Left colon (tissue), 2 donors: ENCODE measurements at regions not wholly inside any gene's neighbourhood (a gene's known extent, or its start where the extent isn't known, plus 50 kb on each side); places are given as distances from the start of the nearest gene placed in this dataset.
"Not testable (repeated sequence)": the region's sequence is repeated elsewhere in the genome, so short reads cannot be mapped to it uniquely, and the experiment has no call there.

Experiments used
- ATAC-seq: fragments of 200-7000 bp; cut with Tn5 transposase; one replicate; pipeline ENCODE4 v1.9.1; 2020; ENCODE audit warnings: mild to moderate bottlenecking, moderate library complexity
- DNase-seq, 2 donors: peaks; one replicate each; pipeline ENCODE4 v3.0.0-alpha.2; 2020
- intact Hi-C, 2 donors: fragments of 100-400 bp; cut with DNase I in 1 of 2; cut with micrococcal nuclease in 1 of 2; formaldehyde crosslinking; loops; one replicate each; pipeline versions ENCODE4 v1.11.2 to v1.14.0; 2022; cut with DNase I, micrococcal nuclease
- donor health status: DM: no; HTN: no; CAD: no.
- donor health status: DM: yes; HTN: yes; CAD: no.

DNA sequence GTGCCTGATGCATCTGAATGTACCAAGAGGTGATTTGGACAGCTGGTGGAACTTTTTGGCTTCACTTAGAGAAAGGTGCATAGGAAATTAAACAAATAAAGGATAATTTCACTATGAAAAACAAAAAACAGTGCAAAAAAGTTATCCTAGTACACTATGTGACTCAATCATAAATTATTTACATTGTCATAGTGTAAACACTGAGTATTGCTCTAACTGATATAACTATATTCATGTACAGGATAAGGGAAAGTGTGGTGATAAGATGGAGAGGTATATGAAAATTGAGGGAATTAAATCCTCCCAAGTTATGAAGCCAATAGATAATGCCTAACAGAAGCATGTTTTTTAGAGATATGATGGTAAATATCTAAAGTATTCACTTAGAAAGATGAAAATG, 50.2 kb upstream of the CPNE4 start:
- ATAC-seq (no peak), DNase-seq (no peak)
- intact Hi-C loops: no loop called here

DNA sequence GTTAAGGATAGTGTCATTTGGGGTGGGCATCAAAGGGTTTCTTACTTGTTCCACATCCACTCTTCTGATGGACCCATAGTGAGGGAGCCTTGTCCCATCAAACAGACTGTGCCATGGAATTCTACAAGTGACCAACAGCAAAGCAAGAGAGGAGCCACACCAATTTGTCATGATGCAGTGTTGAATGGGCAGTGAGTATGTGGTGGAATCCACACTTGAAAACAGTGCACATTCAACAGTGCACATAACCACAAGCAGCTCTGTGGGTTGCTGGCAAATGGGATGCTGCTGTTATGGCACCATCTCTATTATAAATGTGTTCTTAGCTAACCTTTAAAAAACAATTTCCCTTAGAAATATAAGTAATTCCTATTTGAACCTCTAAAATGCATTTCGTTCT, 52.5 kb upstream of the CPNE4 start:
- DNase-seq: no peak
- ATAC-seq: no peak
- intact Hi-C loops: no loop called here

GRCh38 chr3:132088291-132088690, 53.5 kb upstream of the CPNE4 start:
- intact Hi-C loops: no loop called here
- DNase-seq (no peak), ATAC-seq (no peak)

GRCh38 chr3:132090921-132091320, 56.1 kb upstream of the CPNE4 start:
- DNase-seq (no peak), ATAC-seq (no peak)
- intact Hi-C loops: no loop called here

GRCh38 chr3:132116601-132117000, 81.8 kb upstream of the CPNE4 start:
- intact Hi-C loops: no loop called here
- DNase-seq (no peak), ATAC-seq (no peak)

- ATAC-seq (no peak), DNase-seq (no peak)
- intact Hi-C loops: no loop called here
These were observed 82.8 kb upstream of the CPNE4 start for GRCh38 chr3:132117642-132118041.

DNA sequence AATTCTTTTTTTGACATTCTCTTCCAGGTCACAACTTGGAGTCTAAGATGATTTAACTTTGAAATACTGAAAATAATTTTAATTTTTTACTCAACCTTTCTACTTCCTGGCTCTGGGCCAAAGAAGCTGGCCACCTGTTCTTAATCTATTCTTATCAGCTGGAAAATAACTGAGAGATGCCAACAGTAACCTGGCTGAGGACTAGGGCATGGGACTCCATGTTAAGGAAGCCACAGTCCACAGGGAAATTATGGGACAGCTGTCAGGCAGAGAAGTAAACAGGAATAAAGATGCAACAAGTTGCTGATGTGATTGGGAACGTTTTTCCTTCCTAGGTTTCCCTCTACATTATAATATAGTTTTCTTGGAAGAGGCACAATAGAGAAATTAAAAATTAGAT, 84.7 kb upstream of the CPNE4 start:
- ATAC-seq (no peak), DNase-seq (no peak)
- intact Hi-C loops: no loop called here

DNA sequence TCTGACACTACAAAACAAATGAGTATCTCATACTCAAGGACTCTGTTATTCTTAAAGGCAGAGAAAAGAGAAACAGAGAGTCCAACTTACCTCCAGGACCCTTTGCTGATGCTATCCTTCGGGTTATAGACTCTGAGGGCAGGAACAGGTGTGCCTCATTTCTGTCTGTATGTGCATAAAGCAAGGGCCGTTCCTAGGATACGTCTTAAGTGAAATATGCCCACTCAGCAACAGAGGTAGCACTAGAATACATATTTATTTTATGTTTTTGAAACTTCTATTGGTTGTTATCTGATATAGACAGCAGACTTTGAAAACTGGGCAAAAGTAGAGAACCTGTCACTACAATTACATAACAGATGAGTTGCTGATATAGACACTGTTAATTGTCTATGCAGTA, 89.3 kb upstream of the CPNE4 start:
- intact Hi-C loops: no loop called here
- DNase-seq: no peak
- ATAC-seq: no peak

DNA sequence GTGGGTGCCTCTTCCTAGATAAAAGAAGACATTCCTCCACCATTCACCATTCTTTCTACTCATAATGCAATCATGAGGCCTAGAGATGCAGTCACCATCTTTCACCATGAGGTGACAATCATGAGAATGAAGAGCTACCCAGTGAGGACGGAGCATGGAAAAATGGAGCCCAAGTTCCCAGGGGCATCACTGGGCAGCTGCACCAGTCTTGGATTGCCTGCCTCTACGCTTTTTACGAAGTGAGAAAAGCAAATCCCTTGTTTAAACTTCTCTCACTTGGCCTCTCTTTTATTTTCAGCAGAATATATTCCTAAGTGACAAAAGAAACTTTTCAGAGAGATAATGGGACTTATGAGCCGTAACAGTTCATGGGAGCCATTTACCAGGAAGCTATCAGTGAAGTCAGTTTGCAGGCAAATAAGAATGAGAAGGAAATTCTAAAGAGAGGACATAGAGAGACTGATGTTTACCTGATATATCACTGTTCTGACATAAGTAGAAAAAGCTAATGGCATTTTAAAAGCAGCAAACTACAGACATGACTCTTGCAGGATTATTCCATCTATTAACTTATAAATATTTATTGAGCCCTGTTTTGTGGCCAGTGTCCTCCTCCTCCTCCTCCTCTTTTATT, 90.0 kb upstream of the CPNE4 start:
- intact Hi-C loops: no loop called here
- no peak for ATAC-seq
- no peak for DNase-seq

GRCh38 chr3:132134611-132135010, 99.8 kb upstream of the CPNE4 start:
- ATAC-seq (no peak), DNase-seq (no peak)
- intact Hi-C loops: no loop called here

- DNase-seq (no peak), ATAC-seq (no peak)
- intact Hi-C loops: no loop called here
These were observed 101.0 kb upstream of the CPNE4 start for GRCh38 chr3:132135628-132136333.

GRCh38 chr3:132136334-132136716, 101.5 kb upstream of the CPNE4 start:
- ATAC-seq: no peak
- DNase-seq: no peak
- intact Hi-C loops: no loop called here

- intact Hi-C loops, ATAC-seq, DNase-seq: not testable (repeated sequence)
These were observed 102.1 kb upstream of the CPNE4 start for GRCh38 chr3:132136902-132137301.

DNA sequence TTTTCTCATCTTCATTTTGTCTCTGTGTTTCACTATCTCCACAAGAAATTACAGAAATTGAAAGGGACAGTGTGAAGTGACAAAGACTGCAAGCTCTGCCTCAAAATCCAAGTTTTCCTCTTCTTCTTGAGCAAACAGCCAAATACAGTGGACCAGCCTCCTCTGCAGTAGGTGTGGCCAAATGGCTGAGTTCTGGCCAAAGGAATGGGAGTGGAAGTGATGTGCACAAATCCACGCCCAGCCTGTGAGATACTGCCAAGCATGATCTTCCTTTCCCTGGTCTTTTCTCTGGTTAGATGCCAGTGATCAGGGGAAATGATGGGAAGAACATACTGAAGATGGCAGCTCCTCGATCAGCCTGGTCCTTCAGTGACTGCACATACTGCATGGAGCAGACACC, 111.0 kb upstream of the CPNE4 start:
- ATAC-seq: no peak
- no peak for DNase-seq
- intact Hi-C loops: no loop called here

DNA sequence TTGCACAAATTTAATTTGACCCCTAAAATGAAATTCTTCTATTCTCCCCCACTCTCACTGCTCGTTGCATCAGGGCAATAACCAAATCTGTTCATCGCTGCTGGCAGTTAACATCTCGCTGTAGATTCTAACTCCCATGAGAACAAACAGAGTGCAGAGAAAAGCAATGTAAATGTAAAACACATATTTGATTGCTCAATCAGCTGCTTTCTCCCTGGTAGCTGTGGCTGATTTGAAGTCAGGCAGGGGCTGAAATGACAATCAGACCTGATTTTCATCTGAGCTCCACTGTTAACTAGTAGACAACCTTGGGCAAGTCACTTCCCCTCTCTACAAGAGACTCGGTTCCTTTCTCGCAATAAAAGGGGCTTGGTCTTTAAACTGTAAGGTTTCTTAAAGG, 119.8 kb upstream of the CPNE4 start:
- no peak for ATAC-seq
- intact Hi-C loops: no loop called here
- no peak for DNase-seq

DNA sequence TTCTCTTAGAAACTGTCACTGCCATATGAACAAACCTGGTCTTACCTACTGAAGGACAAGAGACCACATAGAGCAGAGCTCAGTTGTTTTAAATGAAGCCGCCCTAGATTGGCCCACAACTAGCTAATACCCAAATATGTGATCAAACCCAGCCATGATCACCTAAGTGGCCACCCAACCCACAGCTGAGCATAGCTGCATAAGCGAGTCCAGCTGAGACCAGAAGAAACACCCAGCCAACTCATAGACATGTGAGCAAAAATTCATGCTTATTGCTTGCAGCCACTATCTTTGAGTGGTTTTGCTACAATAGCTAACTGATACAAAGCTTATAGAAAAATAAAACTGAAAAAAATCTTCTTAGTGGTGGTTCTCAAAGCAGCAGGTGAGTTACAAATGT, 124.3 kb upstream of the CPNE4 start:
- ATAC-seq (no peak), DNase-seq (no peak)
- intact Hi-C loops: no loop called here

DNA sequence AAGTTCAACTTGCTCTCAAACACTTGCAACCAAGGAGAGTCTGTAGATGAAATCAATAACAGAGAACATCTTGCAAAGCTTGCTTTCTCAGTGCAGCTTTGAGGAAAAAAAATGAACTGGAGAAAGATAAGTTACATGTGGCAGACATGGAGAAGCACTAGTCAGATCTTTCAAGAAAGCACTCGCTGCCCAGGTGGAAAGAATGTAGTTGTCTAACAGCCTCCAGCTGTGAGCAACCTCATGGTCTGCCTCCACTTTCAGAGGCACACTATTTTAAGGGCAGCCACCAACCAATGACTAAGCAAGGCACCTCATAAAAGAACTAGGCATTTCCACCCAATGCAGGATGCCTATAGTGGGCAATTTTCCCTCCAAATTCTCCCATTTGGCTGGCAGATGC, 125.4 kb upstream of the CPNE4 start:
- ATAC-seq (no peak), DNase-seq (no peak)
- intact Hi-C loops: no loop called here

GRCh38 chr3:132161608-132162007, 126.8 kb upstream of the CPNE4 start:
- intact Hi-C loops: no loop called here
- no peak for ATAC-seq
- no peak for DNase-seq

- ATAC-seq (no peak), DNase-seq (no peak)
- intact Hi-C loops: no loop called here
These were observed 129.8 kb upstream of the CPNE4 start for GRCh38 chr3:132164469-132165092.

GRCh38 chr3:132167870-132168269, 133.1 kb upstream of the CPNE4 start:
- no peak for DNase-seq
- intact Hi-C loops: no loop called here
- ATAC-seq: no peak

- intact Hi-C loops: no loop called here
- DNase-seq: no peak
- no peak for ATAC-seq
These were observed 139.7 kb upstream of the CPNE4 start for GRCh38 chr3:132174500-132174899.
